Activated T-helper 9 cell treated with anti-CD3 and anti-CD28 coated beads, Interleukin-2, amount 50 U/mL, for 16 hours (primary cell): ENCODE measurements at regions not wholly inside any gene's neighbourhood (a gene's known extent, or its start where the extent isn't known, plus 50 kb on each side); places are given as distances from the start of the nearest gene placed in this dataset.

Experiments
- DNase-seq: peaks from one replicate; pipeline ENCODE4 v3.0.0-alpha.2; 2020; ENCODE audit warnings: low read depth

- DNase-seq = no peak
These were observed 247.7 kb upstream of the ZNF462 start for GRCh38 chr9:106615118-106615889.

DNA sequence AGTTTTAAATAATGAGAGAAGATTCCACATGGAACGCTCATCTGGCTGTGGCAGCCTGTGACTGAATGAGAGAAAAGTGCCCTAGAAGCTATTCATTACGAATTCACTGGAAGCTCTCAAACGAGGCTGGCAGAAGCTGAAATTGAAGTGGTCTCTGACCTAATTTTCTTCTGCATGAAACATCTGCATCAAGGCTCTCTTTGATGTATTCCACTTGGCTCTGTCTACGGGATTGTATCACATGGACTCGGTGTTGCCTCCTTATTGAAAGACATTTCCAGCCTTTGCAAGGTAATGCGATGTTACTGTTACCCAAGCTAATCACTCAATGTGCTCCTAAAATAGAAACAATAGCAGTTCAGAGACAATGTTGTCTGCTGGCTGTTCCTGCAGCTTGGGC lies 246.9 kb upstream of the ZNF462 start:
- DNase-seq = no peak

- no peak for DNase-seq
These were observed 246.1 kb upstream of the ZNF462 start for GRCh38 chr9:106616851-106617345.

DNA sequence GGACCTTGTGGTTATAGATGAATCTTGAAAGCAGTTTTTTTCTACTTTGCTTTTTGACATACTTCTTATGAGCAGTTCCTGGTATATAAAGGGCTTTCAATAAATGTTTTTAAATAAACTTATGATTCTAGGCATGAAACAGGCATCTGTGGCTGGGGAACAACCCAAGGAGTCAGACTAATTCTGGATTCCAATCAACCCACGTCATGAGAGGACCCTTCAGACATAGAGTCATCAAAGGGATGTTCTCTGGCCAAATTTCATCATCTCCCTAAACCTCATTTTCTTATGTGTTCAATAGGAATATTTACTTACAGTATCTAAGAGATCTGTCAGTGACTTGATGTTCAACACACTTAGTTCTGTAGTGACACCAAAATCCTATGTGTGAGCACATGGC lies 243.8 kb upstream of the ZNF462 start:
- DNase-seq = no peak

- DNase-seq = no peak
These were observed 242.9 kb upstream of the ZNF462 start for GRCh38 chr9:106620081-106620480.

GRCh38 chr9:106620866-106621265 lies 242.1 kb upstream of the ZNF462 start:
- DNase-seq = no peak

DNA sequence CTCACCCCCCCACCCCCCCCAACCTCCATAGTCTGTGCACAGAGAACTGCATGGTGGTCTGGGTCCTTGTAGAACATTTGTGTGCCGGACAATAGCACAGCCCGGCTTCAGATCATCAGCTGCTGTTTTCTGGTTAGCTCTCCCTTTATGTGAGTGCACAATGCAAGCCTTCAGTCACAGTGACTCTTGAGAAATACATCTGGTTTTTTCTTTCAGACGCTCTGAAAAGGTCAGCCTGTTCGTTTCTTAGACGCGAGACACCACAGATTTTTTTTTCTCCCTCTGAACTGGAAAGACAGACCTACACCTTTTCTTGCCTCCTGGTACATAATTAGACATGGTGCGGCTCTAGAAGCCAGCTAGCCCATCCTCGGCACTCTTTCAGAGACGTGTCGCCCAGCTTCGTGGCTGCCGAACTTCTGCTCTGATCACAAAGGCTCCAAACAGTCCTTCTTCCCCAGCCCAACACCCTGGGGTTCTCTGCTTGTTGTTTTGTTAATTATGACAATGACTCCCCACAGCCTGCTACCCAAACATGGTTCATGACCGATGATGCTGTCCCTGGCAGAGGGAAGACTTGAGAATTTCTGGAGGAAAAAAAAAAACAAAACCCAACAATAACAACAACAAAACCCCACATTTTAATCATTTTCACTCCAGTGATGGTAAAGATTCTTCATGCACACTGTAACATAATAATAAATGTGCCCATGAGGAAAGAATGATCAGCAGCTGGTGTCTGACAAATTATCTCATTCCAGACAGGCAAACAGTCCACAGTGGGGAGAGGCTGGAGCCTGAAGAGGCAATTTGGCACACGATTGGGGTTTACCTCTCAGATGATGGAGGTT lies 241.4 kb upstream of the ZNF462 start:
- DNase-seq = no peak

DNA sequence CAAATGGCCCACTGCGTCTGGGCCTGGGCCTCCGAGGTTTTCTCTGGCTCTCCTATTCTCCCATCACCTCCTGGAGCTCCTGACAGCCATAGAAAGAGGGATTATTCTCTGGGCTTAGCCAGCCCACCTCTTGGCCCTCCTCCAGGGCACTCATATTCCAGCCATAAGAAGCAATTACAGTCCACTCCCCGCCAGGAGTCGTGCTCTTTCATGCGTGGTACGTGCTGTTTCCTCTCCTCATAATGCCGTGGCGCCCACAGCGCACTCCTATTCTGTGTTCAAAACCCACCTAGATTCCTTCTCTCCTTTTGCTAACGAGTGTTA lies 240.8 kb upstream of the ZNF462 start:
- no peak for DNase-seq

GRCh38 chr9:106623558-106623957 lies 239.4 kb upstream of the ZNF462 start:
- DNase-seq = no peak

- DNase-seq = no peak
These were observed 237.6 kb upstream of the ZNF462 start for GRCh38 chr9:106625259-106625789.

- no peak for DNase-seq
These were observed 236.0 kb upstream of the ZNF462 start for GRCh38 chr9:106626936-106627335.

DNA sequence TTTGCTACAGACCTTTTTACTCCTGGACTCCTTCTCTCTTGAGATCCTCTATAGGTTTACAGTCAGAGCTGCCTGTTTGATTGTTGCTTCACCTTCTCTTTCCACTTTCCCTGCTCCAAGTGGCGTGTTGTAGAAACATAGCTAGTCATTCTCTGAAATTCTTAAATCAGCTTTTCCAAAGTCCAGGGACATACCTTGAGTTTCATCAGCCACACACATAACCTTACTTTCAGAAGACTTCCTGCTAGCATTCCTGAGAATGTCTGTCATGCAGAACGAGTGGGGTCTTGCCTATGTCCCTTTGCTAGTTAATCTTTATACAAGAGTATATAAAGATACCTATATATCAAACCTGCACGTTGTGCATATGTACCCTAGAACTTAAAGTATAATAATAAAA lies 230.3 kb upstream of the ZNF462 start:
- no peak for DNase-seq

DNA sequence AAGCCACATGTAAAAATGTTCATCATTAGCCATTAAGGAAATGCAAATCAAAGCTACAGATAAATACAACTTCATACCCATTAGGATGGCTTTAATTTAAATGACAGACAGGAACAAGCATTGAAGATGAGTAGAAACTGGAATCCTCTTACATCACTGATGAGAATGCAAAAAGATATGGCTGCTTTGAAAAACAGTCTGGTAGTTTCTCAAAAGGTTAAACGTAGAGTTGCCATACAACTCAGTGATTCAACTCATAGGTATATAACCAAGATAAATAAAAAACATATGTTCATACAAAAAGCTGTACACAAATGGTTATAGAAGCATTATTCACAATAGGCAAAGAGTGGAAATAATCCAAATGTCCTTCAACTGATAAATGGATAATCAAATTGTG lies 228.8 kb upstream of the ZNF462 start:
- DNase-seq = no peak

- no peak for DNase-seq
These were observed 228.3 kb upstream of the ZNF462 start for GRCh38 chr9:106634641-106635040.

DNA sequence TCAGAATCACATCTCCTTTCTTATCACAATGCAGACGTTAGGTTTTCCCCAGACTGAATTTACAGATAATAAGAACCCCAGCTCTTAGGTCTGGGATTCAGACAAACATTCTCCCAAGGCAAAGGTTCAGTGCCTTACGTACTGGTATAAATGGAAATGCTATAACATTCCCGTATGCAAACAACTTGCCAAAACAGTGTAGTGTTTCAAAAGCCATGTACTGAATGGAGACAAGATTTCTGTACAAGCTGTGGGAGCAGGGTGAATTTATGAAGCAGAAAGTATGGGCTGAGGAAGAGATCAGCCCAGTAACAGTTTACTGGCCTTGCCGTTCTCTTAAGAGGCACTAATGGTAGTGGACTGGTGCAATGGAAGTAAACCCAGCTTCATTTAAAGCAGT lies 225.5 kb upstream of the ZNF462 start:
- no peak for DNase-seq

DNA sequence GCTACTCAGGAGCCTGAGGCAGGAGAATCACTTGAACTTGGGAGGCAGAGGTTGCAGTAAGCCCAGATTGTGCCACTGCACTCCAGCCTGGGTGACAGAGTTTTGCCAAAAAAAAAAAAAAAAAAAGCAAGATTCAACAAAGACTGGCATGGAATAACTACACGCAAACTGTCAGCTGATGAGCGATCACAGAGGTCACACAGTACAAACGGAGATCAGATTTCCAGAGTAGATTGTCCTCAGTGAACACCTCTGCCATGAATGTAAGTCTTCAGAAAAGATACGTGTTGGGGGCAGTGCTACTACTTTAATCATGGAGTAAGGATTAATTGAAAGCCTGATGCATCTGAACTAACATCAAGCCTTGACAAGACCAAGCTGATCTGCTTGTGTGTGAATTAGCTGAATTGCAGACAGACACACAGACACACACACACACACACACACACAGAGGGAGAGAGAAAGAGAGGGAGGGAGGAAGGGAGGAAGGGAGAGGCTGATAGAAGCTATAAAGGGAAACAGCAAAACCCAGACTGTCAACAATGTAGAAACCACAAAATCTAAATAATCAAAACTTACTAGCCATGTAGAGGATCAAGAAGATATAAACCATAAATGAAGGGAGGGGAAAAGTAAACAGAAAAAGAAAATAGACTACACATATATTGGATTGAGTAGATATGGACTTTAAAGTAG lies 222.9 kb upstream of the ZNF462 start:
- no peak for DNase-seq

DNA sequence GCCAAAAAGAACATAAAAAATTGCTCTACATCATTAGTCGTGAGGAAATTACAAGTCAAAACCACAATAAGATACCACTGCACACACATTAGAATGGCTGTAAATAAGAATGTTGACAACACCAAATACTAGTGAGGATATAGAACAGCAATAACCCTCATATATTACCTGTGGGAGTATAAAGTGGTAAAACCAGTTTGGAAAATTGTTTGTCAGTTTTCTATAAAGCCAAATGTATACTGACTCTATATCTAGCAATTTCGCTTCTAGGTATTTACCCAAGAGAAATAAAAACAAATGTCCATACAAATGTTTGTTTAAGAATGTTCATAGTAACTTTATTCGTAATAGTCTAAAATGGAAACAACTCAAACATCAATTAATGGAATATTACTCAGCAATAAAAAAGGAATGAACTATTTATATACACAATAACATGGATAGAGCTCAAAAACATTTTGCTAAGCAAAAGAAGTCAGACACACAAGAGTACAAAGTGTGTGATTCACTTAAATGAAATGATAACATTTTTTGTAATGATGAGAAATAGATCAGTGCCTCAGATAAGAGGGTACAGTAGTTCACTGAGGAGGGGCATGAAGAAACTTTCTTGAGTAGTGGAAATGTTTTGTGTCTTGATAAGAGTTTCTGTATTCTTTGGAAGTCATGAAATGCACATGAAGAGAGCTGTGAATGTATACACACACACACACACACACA lies 219.6 kb upstream of the ZNF462 start:
- DNase-seq = no peak

DNA sequence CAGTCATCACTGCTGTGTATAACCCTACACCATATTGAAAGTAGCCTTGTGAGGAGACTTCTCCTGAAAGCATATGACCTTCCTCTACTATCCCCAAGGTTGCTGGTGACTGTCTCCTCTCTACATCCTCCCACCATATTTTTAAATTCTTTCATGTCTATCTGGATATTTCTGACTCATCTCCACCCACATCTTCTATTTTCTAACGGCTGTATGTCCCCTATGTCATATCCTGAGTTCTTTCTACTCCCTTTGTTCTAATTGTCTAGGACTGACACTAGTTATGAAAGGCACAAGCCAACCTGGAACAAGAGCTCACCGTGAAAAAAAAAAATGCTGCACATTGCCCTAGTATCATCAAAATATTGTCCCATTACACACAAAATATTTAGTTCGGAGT lies 218.3 kb upstream of the ZNF462 start:
- no peak for DNase-seq

GRCh38 chr9:106648799-106649198 lies 214.2 kb upstream of the ZNF462 start:
- no peak for DNase-seq

GRCh38 chr9:106649664-106650063 lies 213.3 kb upstream of the ZNF462 start:
- no peak for DNase-seq

- DNase-seq = no peak
These were observed 209.8 kb upstream of the ZNF462 start for GRCh38 chr9:106653213-106653612.

DNA sequence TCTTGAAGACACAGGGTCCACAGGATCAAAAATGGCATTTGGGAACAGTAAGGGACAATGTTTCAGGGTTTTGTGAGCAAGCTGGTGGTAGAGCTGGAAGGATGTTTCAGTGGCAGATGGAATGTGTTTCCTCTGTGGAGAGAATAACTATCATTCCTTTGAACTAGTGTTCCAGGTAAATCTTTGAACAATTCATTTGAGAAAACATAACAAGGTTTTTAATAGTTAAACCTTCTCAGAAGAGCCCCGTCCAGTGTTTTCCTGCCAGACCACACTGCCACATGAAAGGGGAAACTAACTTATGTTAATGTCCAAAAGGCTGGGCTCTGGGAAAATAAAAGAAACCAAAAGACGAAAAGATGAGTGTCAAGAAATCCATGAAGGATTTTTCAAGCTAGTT lies 207.0 kb upstream of the ZNF462 start:
- DNase-seq = no peak
